ENCODE measurements at regions not wholly inside any gene's neighbourhood (a gene's known extent, or its start where the extent isn't known, plus 50 kb on each side); places are given as distances from the start of the nearest gene placed in this dataset.

- TF ChIP-seq CTCF (IDR thresholded peaks at IDR 0.05) (no peak), POLR2A (IDR thresholded peaks at IDR 0.05) (no peak)
These were observed 567.3 kb upstream of the ZNF804A start for GRCh38 chr2:184030989-184031388.

All from Peyer's patch (tissue), 4 donors.